Astrocyte (in vitro differentiated cells and primary cell): ENCODE measurements at regions not wholly inside any gene's neighbourhood (a gene's known extent, or its start where the extent isn't known, plus 50 kb on each side); places are given as distances from the start of the nearest gene placed in this dataset.

Experiments used
- DNase-seq: peaks from one replicate; pipeline ENCODE4 v3.0.0-alpha.2; 2010; ENCODE audit warnings: low read depth
- FAIRE-seq: peaks from 2 replicates; lab custom pipeline; 2011; peaks lifted over from hg19 to GRCh38; lab: Jason Lieb, UNC
- H2AFZ ChIP-seq: 2 replicates; pipeline ENCODE4 v1.6.0; 2012; ENCODE audit warnings: low read depth, low read length, inconsistent platforms
- H3K27ac ChIP-seq: 2 replicates; pipeline ENCODE4 v1.5.1; 2011; ENCODE audit warnings: low read depth, low read length, inconsistent platforms
- H3K27me3 ChIP-seq: 2 replicates; pipeline ENCODE4 v1.6.0; 2011; ENCODE audit warnings: low read length, inconsistent platforms; ENCODE audit not compliant: insufficient read depth
- H3K36me3 ChIP-seq: 2 replicates; pipeline ENCODE4 v1.5.1; 2011; ENCODE audit warnings: low read length, inconsistent platforms; ENCODE audit not compliant: insufficient read depth
- H3K4me1 ChIP-seq: 2 replicates; pipeline ENCODE4 v1.5.1; 2011; ENCODE audit warnings: low read length, inconsistent platforms; ENCODE audit not compliant: insufficient read depth
- H3K4me2 ChIP-seq: 2 replicates; pipeline ENCODE4 v1.6.0; 2012; ENCODE audit warnings: low read length, inconsistent platforms
- H3K4me3 ChIP-seq: 2 replicates; pipeline ENCODE4 v1.5.1; 2011; ENCODE audit warnings: low read depth, mild to moderate bottlenecking, low read length, inconsistent platforms; ENCODE audit not compliant: insufficient read depth
- H3K79me2 ChIP-seq: 2 replicates; pipeline ENCODE4 v1.6.0; 2012; ENCODE audit warnings: mild to moderate bottlenecking, low read length, inconsistent platforms; ENCODE audit not compliant: insufficient read depth
- H3K9ac ChIP-seq: 2 replicates; pipeline ENCODE4 v1.6.0; 2012; ENCODE audit warnings: mild to moderate bottlenecking, low read length, inconsistent platforms
- H3K9me3 ChIP-seq: 2 replicates; pipeline ENCODE4 v1.5.1; 2012; ENCODE audit warnings: low read depth, mild to moderate bottlenecking, low read length, inconsistent platforms; ENCODE audit not compliant: insufficient read depth
- H4K20me1 ChIP-seq: 2 replicates; pipeline ENCODE4 v1.6.0; 2012; ENCODE audit warnings: low read length, inconsistent platforms; ENCODE audit not compliant: insufficient read depth
- H3K27ac Mint-ChIP-seq: one replicate; pipeline ENCODE4 v1.8.0; 2021; ENCODE audit warnings: mild to moderate bottlenecking, mixed read lengths; ENCODE audit not compliant: unreplicated experiment
- H3K27me3 Mint-ChIP-seq: one replicate; pipeline ENCODE4 v1.8.0; 2021; ENCODE audit warnings: low read depth, mixed read lengths; ENCODE audit not compliant: unreplicated experiment
- H3K36me3 Mint-ChIP-seq: one replicate; pipeline ENCODE4 v1.8.0; 2021; ENCODE audit warnings: low read depth, mixed read lengths; ENCODE audit not compliant: unreplicated experiment
- H3K4me1 Mint-ChIP-seq: one replicate; pipeline ENCODE4 v1.8.0; 2021; ENCODE audit warnings: low read depth, mixed read lengths; ENCODE audit not compliant: unreplicated experiment
- H3K4me3 Mint-ChIP-seq: one replicate; pipeline ENCODE4 v1.8.0; 2021; ENCODE audit warnings: mild to moderate bottlenecking, moderate library complexity, mixed read lengths; ENCODE audit not compliant: unreplicated experiment
- H3K9me3 Mint-ChIP-seq: one replicate; pipeline ENCODE4 v1.8.0; 2021; ENCODE audit warnings: mild to moderate bottlenecking, mixed read lengths; ENCODE audit not compliant: unreplicated experiment
- EZH2 ChIP-seq: IDR thresholded peaks from 2 replicates; pipeline ENCODE4 v1.6.1; 2012; ENCODE audit warnings: mild to moderate bottlenecking, low read length, inconsistent platforms; ENCODE audit not compliant: insufficient read depth
- TF ChIP-seq, protein P1 (sequence below): IDR thresholded peaks from 2 replicates; pipeline ENCODE4 v1.5.1; 2011; ENCODE audit warnings: low read depth, mild to moderate bottlenecking, inconsistent platforms, low read length, moderate library complexity; ENCODE audit not compliant: insufficient read depth

DNA sequence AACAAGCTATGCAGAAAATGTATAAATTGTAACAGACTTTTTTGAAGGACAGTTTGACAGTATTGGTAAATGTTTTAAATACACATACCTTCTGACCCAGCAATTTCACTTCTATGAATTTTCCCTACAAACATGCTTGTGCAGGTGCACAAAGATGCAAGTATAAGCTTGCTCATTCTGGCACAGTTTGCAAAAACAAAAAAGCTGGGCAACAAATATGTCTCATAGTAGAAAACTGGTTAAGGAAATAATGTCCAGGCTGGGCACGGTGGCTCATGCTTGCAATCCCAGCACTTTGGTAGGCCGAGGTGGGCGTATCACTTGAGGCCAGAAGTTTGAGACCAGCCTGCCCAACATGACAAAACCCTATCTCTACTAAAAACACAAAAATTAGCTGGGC, 96.9 kb upstream of the NEDD4L start:
- Histone ChIP-seq H3K4me2 (no peak overlapping the region), H4K20me1 (no peaks in the 10 kb centered on the region), H3K4me3 (no peak overlapping the region), H2AFZ (no peak overlapping the region), H3K27me3 (peaks cover 2% of the 10 kb centered on the region), H3K27ac (no peak overlapping the region), H3K79me2 (no peaks in the 10 kb centered on the region), H3K4me1 (no peaks in the 10 kb centered on the region), H3K36me3 (no peaks in the 10 kb centered on the region), H3K9ac (no peak overlapping the region), H3K9me3 (no peaks in the 10 kb centered on the region)
- H3K27ac Mint-ChIP-seq: no peak overlapping the region
- H3K4me1 Mint-ChIP-seq: peaks cover 5% of the 10 kb centered on the region
- H3K27me3 Mint-ChIP-seq: peaks cover 2% of the 10 kb centered on the region
- no peaks in the 10 kb centered on the region for H3K36me3 Mint-ChIP-seq
- no peak overlapping the region for H3K4me3 Mint-ChIP-seq
- no peaks in the 10 kb centered on the region for H3K9me3 Mint-ChIP-seq
- TF ChIP-seq, protein P1, sequence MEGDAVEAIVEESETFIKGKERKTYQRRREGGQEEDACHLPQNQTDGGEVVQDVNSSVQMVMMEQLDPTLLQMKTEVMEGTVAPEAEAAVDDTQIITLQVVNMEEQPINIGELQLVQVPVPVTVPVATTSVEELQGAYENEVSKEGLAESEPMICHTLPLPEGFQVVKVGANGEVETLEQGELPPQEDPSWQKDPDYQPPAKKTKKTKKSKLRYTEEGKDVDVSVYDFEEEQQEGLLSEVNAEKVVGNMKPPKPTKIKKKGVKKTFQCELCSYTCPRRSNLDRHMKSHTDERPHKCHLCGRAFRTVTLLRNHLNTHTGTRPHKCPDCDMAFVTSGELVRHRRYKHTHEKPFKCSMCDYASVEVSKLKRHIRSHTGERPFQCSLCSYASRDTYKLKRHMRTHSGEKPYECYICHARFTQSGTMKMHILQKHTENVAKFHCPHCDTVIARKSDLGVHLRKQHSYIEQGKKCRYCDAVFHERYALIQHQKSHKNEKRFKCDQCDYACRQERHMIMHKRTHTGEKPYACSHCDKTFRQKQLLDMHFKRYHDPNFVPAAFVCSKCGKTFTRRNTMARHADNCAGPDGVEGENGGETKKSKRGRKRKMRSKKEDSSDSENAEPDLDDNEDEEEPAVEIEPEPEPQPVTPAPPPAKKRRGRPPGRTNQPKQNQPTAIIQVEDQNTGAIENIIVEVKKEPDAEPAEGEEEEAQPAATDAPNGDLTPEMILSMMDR: no peak
- no peak for TF ChIP-seq EZH2
- FAIRE-seq: no peak
- no peak for DNase-seq

DNA sequence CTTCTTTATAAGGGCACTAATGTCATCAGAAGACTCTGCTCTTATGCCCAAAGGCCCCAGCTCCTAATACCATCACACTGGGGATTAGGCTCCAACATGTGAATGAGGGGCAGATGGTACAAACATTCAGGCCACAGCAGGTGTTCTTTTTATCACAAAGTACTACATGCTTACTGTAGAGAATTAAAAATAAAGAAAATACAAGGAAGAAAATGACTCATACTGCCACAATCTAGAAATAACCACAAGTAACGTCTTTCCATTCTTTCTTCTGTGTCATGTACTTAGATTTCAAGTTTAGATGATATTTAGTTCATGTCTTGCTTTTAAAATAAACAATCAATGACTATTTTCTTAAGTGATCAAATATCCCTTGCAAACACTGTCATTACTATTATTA, 100.3 kb upstream of the NEDD4L start:
- peak; percentile 74 for DNase-seq

DNA sequence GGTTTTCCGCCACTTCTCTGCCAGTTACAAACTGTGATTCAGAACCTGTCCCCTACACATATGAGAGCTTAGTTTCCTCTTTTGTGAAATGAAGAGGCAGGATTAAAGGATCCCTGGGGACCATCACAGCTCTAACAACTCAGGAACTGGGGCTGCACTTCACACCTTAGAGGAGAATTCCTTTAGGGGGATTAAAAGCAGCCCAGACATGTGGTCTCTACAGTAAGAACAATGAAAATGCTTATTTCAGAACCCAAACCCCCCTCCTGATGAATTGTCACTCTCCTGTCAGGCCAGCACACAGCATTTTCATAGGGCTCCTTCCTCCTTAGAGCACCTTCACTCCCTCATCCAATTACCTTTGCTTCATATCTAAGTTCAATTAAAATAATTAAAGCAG, 101.5 kb upstream of the NEDD4L start:
- Histone ChIP-seq H2AFZ (no peak overlapping the region), H3K4me1 (no peaks in the 10 kb centered on the region), H3K9me3 (no peaks in the 10 kb centered on the region), H3K9ac (no peak overlapping the region), H3K27me3 (peaks cover 6% of the 10 kb centered on the region), H3K36me3 (no peaks in the 10 kb centered on the region), H4K20me1 (no peaks in the 10 kb centered on the region), H3K4me2 (no peak overlapping the region), H3K79me2 (no peaks in the 10 kb centered on the region), H3K27ac (no peak overlapping the region), H3K4me3 (no peak overlapping the region)
- Mint-ChIP-seq H3K36me3 (no peaks in the 10 kb centered on the region), H3K4me3 (no peak overlapping the region), H3K27me3 (peaks cover 12% of the 10 kb centered on the region), H3K4me1 (peaks cover 3% of the 10 kb centered on the region), H3K27ac (no peak overlapping the region), H3K9me3 (no peaks in the 10 kb centered on the region)
- no peak for FAIRE-seq
- TF ChIP-seq EZH2: no peak
- TF ChIP-seq, protein P1: no peak
- no peak for DNase-seq

More for the DNA sequence above, 100.3 kb upstream of the NEDD4L start:
- Histone ChIP-seq H2AFZ (no peak overlapping the region), H3K9ac (no peak overlapping the region), H3K27ac (no peak overlapping the region), H3K79me2 (no peaks in the 10 kb centered on the region), H3K4me3 (no peak overlapping the region), H4K20me1 (no peaks in the 10 kb centered on the region), H3K36me3 (no peaks in the 10 kb centered on the region), H3K4me2 (no peak overlapping the region), H3K4me1 (no peaks in the 10 kb centered on the region), H3K9me3 (no peaks in the 10 kb centered on the region), H3K27me3 (peaks cover 6% of the 10 kb centered on the region)
- Mint-ChIP-seq H3K36me3 (no peaks in the 10 kb centered on the region), H3K4me1 (peaks cover 3% of the 10 kb centered on the region), H3K9me3 (no peaks in the 10 kb centered on the region), H3K27ac (no peak overlapping the region), H3K4me3 (no peak overlapping the region), H3K27me3 (peaks cover 10% of the 10 kb centered on the region)
- TF ChIP-seq EZH2: no peak
- TF ChIP-seq, protein P1: no peak
- FAIRE-seq: no peak
